Upper lobe of right lung (tissue), 1 donor: ENCODE measurements at regions not wholly inside any gene's neighbourhood (a gene's known extent, or its start where the extent isn't known, plus 50 kb on each side); places are given as distances from the start of the nearest gene placed in this dataset.

ENCODE experiments used
- ATAC-seq: fragments of 200-7000 bp; cut with Tn5 transposase; one replicate; pipeline ENCODE4 v1.9.1; 2020; ENCODE audit warnings: mild to moderate bottlenecking, moderate library complexity
- DNase-seq: peaks from one replicate; pipeline ENCODE4 v3.0.0-alpha.2; 2020
- H3K27ac ChIP-seq: fragments of 200-600 bp; one replicate; pipeline ENCODE4 v1.8.0; 2022
- H3K27me3 ChIP-seq: fragments of 200-600 bp; one replicate; pipeline ENCODE4 v1.8.0; 2022; ENCODE audit warnings: mild to moderate bottlenecking
- H3K36me3 ChIP-seq: fragments of 200-600 bp; one replicate; pipeline ENCODE4 v1.8.0; 2022
- H3K4me1 ChIP-seq: fragments of 200-600 bp; one replicate; pipeline ENCODE4 v1.8.0; 2022
- H3K4me3 ChIP-seq: fragments of 200-600 bp; one replicate; pipeline ENCODE4 v1.8.0; 2022; ENCODE audit warnings: mild to moderate bottlenecking
- H3K9me3 ChIP-seq: fragments of 200-600 bp; one replicate; pipeline ENCODE4 v1.8.0; 2022
- intact Hi-C: fragments of 100-400 bp; cut with DNase I; formaldehyde crosslinking; loops from one replicate; pipeline ENCODE4 v1.11.0; 2022
- TF ChIP-seq, protein P1 (sequence below): fragments of 200-600 bp; IDR thresholded peaks from one replicate; pipeline ENCODE4 v1.8.0; 2022; ENCODE audit warnings: antibody characterized with exemption
- donor health status: DM: no; HTN: yes; CAD: no; lungs with severe emphysema.

DNA sequence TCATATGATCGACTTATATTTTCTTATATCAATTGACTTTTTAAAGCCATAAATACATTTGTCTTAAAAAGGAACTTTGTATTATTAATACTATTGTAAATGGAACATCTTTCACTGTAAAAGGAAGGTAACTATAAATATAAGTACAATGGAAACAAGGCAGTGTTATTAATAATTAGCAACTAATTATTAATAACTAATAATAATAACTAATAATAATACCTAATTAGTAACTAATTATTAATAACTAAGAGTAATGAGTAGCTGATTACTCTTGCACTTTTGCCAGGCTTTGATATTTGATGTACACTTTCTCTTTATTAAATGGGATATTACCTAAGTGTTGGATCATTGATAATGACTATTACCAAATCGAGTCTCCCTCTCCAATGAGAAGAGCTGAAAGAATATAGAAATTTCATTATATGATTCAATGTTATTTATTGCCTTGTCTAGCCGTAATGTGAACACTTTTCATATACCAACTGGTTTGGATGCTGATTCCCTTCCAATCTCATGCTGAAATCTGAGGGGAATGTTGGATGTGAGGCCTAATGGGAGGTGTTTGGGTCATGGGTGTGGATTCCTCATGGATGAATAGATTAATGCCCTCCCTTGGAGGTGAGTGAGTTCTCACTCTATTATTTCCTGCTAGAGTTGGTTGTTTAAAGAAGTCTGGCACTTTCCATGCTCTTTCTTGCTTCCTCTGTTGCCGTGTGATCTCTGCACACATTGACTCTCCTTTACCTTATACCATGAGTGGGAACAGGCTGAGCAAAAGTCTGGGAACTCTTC is 202.1 kb upstream of the ZBTB20 start:
- no peak for DNase-seq
- H3K9me3 ChIP-seq: no peaks in the 10 kb centered on the region
- H3K27ac ChIP-seq: no peak overlapping the region
- intact Hi-C loops: no loop called here
- no peaks in the 10 kb centered on the region for H3K27me3 ChIP-seq
- TF ChIP-seq, protein P1, sequence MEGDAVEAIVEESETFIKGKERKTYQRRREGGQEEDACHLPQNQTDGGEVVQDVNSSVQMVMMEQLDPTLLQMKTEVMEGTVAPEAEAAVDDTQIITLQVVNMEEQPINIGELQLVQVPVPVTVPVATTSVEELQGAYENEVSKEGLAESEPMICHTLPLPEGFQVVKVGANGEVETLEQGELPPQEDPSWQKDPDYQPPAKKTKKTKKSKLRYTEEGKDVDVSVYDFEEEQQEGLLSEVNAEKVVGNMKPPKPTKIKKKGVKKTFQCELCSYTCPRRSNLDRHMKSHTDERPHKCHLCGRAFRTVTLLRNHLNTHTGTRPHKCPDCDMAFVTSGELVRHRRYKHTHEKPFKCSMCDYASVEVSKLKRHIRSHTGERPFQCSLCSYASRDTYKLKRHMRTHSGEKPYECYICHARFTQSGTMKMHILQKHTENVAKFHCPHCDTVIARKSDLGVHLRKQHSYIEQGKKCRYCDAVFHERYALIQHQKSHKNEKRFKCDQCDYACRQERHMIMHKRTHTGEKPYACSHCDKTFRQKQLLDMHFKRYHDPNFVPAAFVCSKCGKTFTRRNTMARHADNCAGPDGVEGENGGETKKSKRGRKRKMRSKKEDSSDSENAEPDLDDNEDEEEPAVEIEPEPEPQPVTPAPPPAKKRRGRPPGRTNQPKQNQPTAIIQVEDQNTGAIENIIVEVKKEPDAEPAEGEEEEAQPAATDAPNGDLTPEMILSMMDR: no peak
- ATAC-seq: no peak
- no peak overlapping the region for H3K4me3 ChIP-seq
- no peaks in the 10 kb centered on the region for H3K4me1 ChIP-seq
- no peaks in the 10 kb centered on the region for H3K36me3 ChIP-seq

DNA sequence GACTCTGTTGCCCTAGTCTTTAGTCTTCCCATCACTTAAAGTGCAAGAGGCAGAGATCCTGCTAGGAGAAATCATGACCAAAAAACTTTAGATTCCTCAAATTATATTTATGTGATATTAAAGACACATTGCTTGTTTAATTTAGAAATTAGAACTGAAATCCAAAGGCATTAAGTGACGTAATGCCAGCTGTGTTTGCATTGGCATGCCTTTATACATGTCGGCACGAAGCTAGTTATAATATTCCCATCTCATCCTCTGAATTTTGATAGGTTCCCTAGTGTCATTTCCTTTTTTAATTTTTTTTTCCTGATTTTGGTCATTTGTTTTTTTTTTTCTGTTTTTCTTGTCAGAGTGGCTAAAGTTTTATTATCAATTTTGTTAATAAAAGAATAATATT is 203.5 kb upstream of the ZBTB20 start:
- Histone ChIP-seq H3K9me3 (no peaks in the 10 kb centered on the region), H3K4me1 (no peaks in the 10 kb centered on the region), H3K27ac (no peak overlapping the region), H3K27me3 (no peaks in the 10 kb centered on the region), H3K4me3 (no peak overlapping the region), H3K36me3 (no peaks in the 10 kb centered on the region)
- no peak for ATAC-seq
- DNase-seq: no peak
- intact Hi-C loops: no loop called here
- TF ChIP-seq, protein P1: no peak

DNA sequence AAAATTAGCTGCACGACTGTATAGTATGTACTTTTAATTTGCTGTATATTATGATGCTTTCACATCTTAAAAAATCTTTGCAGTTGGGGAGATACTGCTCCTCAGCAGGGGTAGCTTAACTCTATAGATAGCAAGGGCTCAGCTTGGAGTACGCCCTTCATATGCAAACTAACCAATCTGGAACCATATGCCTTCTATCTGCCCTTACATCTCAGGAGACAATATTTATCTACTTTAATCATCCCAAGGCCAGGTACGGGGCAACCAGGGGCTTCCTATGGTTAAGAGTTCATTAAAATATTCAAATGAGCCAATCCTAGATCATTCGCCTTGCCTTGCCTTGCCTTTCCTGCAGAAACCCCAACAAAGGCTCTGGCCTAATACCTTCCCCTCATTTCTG is 204.1 kb upstream of the ZBTB20 start:
- no peak overlapping the region for H3K4me3 ChIP-seq

DNA sequence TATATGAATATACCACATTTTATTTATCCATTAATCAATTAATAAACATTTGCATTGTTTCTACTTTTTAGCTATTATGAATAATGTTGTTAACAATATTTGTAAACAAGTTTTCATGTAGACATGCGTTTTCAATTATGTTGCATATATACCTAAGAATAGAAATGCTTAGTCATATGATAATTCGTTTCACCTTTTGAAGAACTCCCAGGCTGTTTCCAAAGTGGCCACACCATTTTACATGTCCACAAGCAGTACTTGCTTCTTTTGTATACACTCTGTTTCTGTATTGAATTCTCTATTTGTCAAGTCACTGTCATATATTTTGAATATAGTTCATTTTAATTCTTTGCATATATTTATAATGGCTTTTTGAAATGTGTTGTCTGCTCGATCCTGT is 206.9 kb upstream of the ZBTB20 start:
- intact Hi-C loops: no loop called here
- no peak overlapping the region for H3K27ac ChIP-seq
- TF ChIP-seq, protein P1: no peak
- H3K4me1 ChIP-seq: no peaks in the 10 kb centered on the region
- H3K4me3 ChIP-seq: no peak overlapping the region
- ATAC-seq (no peak), DNase-seq (no peak)
- no peaks in the 10 kb centered on the region for H3K36me3 ChIP-seq
- H3K9me3 ChIP-seq: no peaks in the 10 kb centered on the region
- H3K27me3 ChIP-seq: no peaks in the 10 kb centered on the region

More for the DNA sequence above, 204.1 kb upstream of the ZBTB20 start:
- H3K9me3 ChIP-seq: no peaks in the 10 kb centered on the region
- ATAC-seq (no peak), DNase-seq (no peak)
- no peak overlapping the region for H3K27ac ChIP-seq
- TF ChIP-seq, protein P1: no peak
- intact Hi-C loops: no loop called here
- H3K36me3 ChIP-seq: no peaks in the 10 kb centered on the region
- no peaks in the 10 kb centered on the region for H3K4me1 ChIP-seq
- no peaks in the 10 kb centered on the region for H3K27me3 ChIP-seq

DNA sequence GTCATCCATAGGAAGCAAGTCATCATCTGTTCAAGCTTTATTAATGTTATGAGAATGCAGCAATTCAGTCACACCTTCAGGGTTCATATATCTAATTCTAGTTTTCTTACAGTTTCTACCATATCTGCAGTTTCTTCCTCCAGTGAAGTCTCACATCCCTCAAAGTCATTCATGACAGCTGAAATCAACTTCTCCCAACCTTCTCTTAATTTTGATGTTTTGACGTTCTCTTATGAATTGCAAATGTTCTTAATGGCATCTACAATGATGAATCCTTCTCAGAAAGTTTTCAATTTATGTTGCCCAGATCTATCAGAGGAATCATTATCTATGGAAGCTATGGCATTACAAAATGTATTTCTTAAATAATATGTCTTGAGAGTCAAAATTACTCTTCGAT is 210.4 kb upstream of the ZBTB20 start:
- ATAC-seq (no peak), DNase-seq (no peak)
- H3K27me3 ChIP-seq: no peaks in the 10 kb centered on the region

More for the DNA sequence above, 210.4 kb upstream of the ZBTB20 start:
- Histone ChIP-seq H3K27ac (no peak overlapping the region), H3K4me1 (no peaks in the 10 kb centered on the region), H3K4me3 (no peak overlapping the region), H3K36me3 (no peaks in the 10 kb centered on the region), H3K9me3 (no peaks in the 10 kb centered on the region)
- TF ChIP-seq, protein P1: no peak
- intact Hi-C loops: no loop called here
